ENCODE measurements at regions not wholly inside any gene's neighbourhood (a gene's known extent, or its start where the extent isn't known, plus 50 kb on each side); places are given as distances from the start of the nearest gene placed in this dataset.

GRCh38 chr3:13689373-13690260 lies 140.7 kb downstream of the FBLN2 start:
- Mint-ChIP-seq H3K4me1 (ENCODE audit: low read depth) (no peaks in the 10 kb centered on the region), H3K4me3 (no peak overlapping the region), H3K27ac (no peak overlapping the region), H3K36me3 (ENCODE audit: low read depth) (no peaks in the 10 kb centered on the region), H3K9me3 (no peaks in the 10 kb centered on the region), H3K27me3 (no peaks in the 10 kb centered on the region)
- DNase-seq: no peak

- Mint-ChIP-seq H3K4me3 (no peak overlapping the region), H3K9me3 (no peaks in the 10 kb centered on the region), H3K4me1 (ENCODE audit: low read depth) (no peaks in the 10 kb centered on the region), H3K36me3 (ENCODE audit: low read depth) (no peaks in the 10 kb centered on the region), H3K27ac (no peak overlapping the region), H3K27me3 (no peaks in the 10 kb centered on the region)
- DNase-seq: no peak
These were observed 139.9 kb downstream of the FBLN2 start for GRCh38 chr3:13688824-13689223.

- Mint-ChIP-seq H3K4me3 (no peak overlapping the region), H3K4me1 (ENCODE audit: low read depth) (no peaks in the 10 kb centered on the region), H3K9me3 (no peaks in the 10 kb centered on the region), H3K27me3 (no peaks in the 10 kb centered on the region), H3K36me3 (ENCODE audit: low read depth) (no peaks in the 10 kb centered on the region), H3K27ac (no peak overlapping the region)
- DNase-seq: no peak
These were observed 139.1 kb downstream of the FBLN2 start for GRCh38 chr3:13688034-13688433.

Data from activated T-cell treated with anti-CD3 and anti-CD28 coated beads, Interleukin-2, amount 50 U/mL, for 24 hours (primary cell).